Loucy (cell line): ENCODE measurements at regions not wholly inside any gene's neighbourhood (a gene's known extent, or its start where the extent isn't known, plus 50 kb on each side); places are given as distances from the start of the nearest gene placed in this dataset.

ENCODE experiments used
- EZH2phosphoT487 ChIP-seq: fragments of 200-600 bp; IDR thresholded peaks from 2 replicates; pipeline ENCODE4 v1.6.1; 2018; ENCODE audit warnings: antibody characterized with exemption, mild to moderate bottlenecking, moderate library complexity, borderline replicate concordance
- TF ChIP-seq, protein P1 (sequence below): fragments of 200-600 bp; sonication (generic); conservative IDR thresholded peaks from 2 replicates; pipeline ENCODE4 v1.5.1; 2014; ENCODE audit warnings: mild to moderate bottlenecking, antibody characterized with exemption, low read length

- TF ChIP-seq, protein P1, sequence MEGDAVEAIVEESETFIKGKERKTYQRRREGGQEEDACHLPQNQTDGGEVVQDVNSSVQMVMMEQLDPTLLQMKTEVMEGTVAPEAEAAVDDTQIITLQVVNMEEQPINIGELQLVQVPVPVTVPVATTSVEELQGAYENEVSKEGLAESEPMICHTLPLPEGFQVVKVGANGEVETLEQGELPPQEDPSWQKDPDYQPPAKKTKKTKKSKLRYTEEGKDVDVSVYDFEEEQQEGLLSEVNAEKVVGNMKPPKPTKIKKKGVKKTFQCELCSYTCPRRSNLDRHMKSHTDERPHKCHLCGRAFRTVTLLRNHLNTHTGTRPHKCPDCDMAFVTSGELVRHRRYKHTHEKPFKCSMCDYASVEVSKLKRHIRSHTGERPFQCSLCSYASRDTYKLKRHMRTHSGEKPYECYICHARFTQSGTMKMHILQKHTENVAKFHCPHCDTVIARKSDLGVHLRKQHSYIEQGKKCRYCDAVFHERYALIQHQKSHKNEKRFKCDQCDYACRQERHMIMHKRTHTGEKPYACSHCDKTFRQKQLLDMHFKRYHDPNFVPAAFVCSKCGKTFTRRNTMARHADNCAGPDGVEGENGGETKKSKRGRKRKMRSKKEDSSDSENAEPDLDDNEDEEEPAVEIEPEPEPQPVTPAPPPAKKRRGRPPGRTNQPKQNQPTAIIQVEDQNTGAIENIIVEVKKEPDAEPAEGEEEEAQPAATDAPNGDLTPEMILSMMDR: no peak
- TF ChIP-seq EZH2phosphoT487: no peak
These were observed 166.5 kb downstream of the EBLN2 start for GRCh38 chr3:73228000-73228399.
